ENCODE measurements at regions not wholly inside any gene's neighbourhood (a gene's known extent, or its start where the extent isn't known, plus 50 kb on each side); places are given as distances from the start of the nearest gene placed in this dataset.

- no peak for TF ChIP-seq CTCF (IDR thresholded peaks at IDR 0.05)
- no peak for TF ChIP-seq POLR2A (IDR thresholded peaks at IDR 0.05)
These were observed 144.1 kb upstream of the TPRG1 start for GRCh38 chr3:189027626-189028155.

Measured in vagina (tissue), 2 donors.